Endothelial cell of umbilical vein (primary cell): ENCODE measurements at regions not wholly inside any gene's neighbourhood (a gene's known extent, or its start where the extent isn't known, plus 50 kb on each side); places are given as distances from the start of the nearest gene placed in this dataset.

Experiments used
- BruUV-seq: library from RNA; stranded (reverse); fragments of 400-500 nt; replicated peaks from 2 replicates; lab custom pipeline; 2021; lab: Mats Ljungman, UMichigan
- CTCF ChIA-PET: fragments of 300-600, 350-600 bp; sonication (Branson Sonifier 250); formaldehyde crosslinking; loops from one replicate; lab custom pipeline; 2021; ENCODE audit warnings: antibody characterized with exemption, inconsistent platforms; lab: Charles Lee
- POLR2A ChIA-PET: fragments of 300-600, 350-600 bp; sonication (Branson Sonifier 250); formaldehyde crosslinking; loops from one replicate; lab custom pipeline; 2021; ENCODE audit warnings: antibody characterized with exemption, inconsistent platforms; lab: Charles Lee
- DNase-seq: peaks from one replicate; pipeline ENCODE4 v3.0.0-alpha.2; 2011; ENCODE audit warnings: low read depth, low spot score
- FAIRE-seq: peaks from 2 replicates; lab custom pipeline; 2011; peaks lifted over from hg19 to GRCh38; lab: Jason Lieb, UNC
- H2AFZ ChIP-seq: 2 replicates; pipeline ENCODE4 v1.6.0; 2012; ENCODE audit warnings: low read depth, low read length, control low read depth, inconsistent platforms
- H3K27ac ChIP-seq: 2 replicates; pipeline ENCODE4 v1.5.1; 2011; ENCODE audit warnings: low read depth, mild to moderate bottlenecking, control low read depth, low read length, moderate library complexity; ENCODE audit not compliant: insufficient read depth
- H3K27me3 ChIP-seq, 2 experiments: 2 replicates each; pipeline versions ENCODE4 v1.6.0 to v1.6.1; 2011; ENCODE audit warnings: low read length in 2 of 2, mixed read lengths in 1 of 2; ENCODE audit not compliant: control insufficient read depth in 2 of 2, insufficient read depth in 2 of 2
- H3K36me3 ChIP-seq, 2 experiments: 2 replicates in 1 of 2; 3 replicates in 1 of 2; pipeline ENCODE4 v1.5.1; 2011; ENCODE audit warnings: low read length in 2 of 2, mild to moderate bottlenecking in 1 of 2, moderate library complexity in 1 of 2; ENCODE audit not compliant: control insufficient read depth in 2 of 2, insufficient read depth in 2 of 2; ENCODE audit errors: extremely low read depth in 1 of 2
- H3K4me1 ChIP-seq: 3 replicates; pipeline ENCODE4 v1.5.1; 2011; ENCODE audit warnings: mild to moderate bottlenecking, low read length; ENCODE audit not compliant: control insufficient read depth, insufficient read depth; ENCODE audit errors: extremely low read depth
- H3K4me2 ChIP-seq: 2 replicates; pipeline ENCODE4 v1.6.1; 2011; ENCODE audit warnings: low read length, control low read depth, mixed read lengths; ENCODE audit not compliant: insufficient read depth
- H3K4me3 ChIP-seq, 3 experiments: fragments of 200-600 bp in 1 of 3; sonication (generic), shearing (Covaris generic) in 1 of 3; replicated peaks in 1 of 3; 2 replicates each; pipeline ENCODE4 v1.5.1; 2011 to 2016; ENCODE audit warnings: control low read depth in 3 of 3, low read length in 3 of 3, mild to moderate bottlenecking in 2 of 3, inconsistent platforms in 1 of 3, low read depth in 1 of 3, moderate library complexity in 1 of 3; ENCODE audit not compliant: insufficient read depth in 1 of 3
- H3K79me2 ChIP-seq: 2 replicates; pipeline ENCODE4 v1.6.0; 2012; ENCODE audit warnings: low read length, inconsistent platforms; ENCODE audit not compliant: control insufficient read depth, insufficient read depth
- H3K9ac ChIP-seq: replicated peaks from 2 replicates; pipeline ENCODE3; 2011; ENCODE audit warnings: low read length, control low read depth; ENCODE audit not compliant: insufficient read depth; ENCODE audit errors: extremely low read depth
- H3K9me1 ChIP-seq: replicated peaks from 3 replicates; pipeline ENCODE4 v1.6.0; 2011; ENCODE audit warnings: mild to moderate bottlenecking, low read length; ENCODE audit not compliant: control insufficient read depth, insufficient read depth; ENCODE audit errors: extremely low read depth
- H3K9me3 ChIP-seq: replicated peaks from 2 replicates; pipeline ENCODE4 v1.5.1; 2012; ENCODE audit warnings: low read length, inconsistent platforms; ENCODE audit not compliant: control insufficient read depth, insufficient read depth
- H4K20me1 ChIP-seq: replicated peaks from 2 replicates; pipeline ENCODE3; 2011; ENCODE audit warnings: mild to moderate bottlenecking, low read length; ENCODE audit not compliant: control insufficient read depth, insufficient read depth; ENCODE audit errors: extremely low read depth
- EZH2 ChIP-seq: IDR thresholded peaks from 2 replicates; pipeline ENCODE4 v1.6.1; 2012; ENCODE audit warnings: borderline replicate concordance, low read depth, mild to moderate bottlenecking, moderate library complexity, low read length, inconsistent platforms; ENCODE audit not compliant: severe bottlenecking
- FOS ChIP-seq: IDR thresholded peaks from 2 replicates; pipeline ENCODE4 v1.6.1; 2011; ENCODE audit warnings: mild to moderate bottlenecking, low read length, moderate library complexity, borderline replicate concordance; ENCODE audit not compliant: insufficient read depth
- GATA2 ChIP-seq: IDR thresholded peaks from 2 replicates; pipeline ENCODE4 v1.7.0; 2011; ENCODE audit warnings: low read depth, mild to moderate bottlenecking, moderate library complexity, mixed read lengths, low read length; ENCODE audit not compliant: insufficient read length, insufficient read depth
- JUN ChIP-seq: IDR thresholded peaks from 2 replicates; pipeline ENCODE4 v1.6.1; 2011; ENCODE audit warnings: borderline replicate concordance, low read depth; ENCODE audit not compliant: insufficient read length, insufficient read depth
- MYC ChIP-seq: IDR thresholded peaks from one replicate; pipeline ENCODE4 v1.6.1; 2011; ENCODE audit warnings: mild to moderate bottlenecking, low read depth, low read length
- POLR2A ChIP-seq: IDR thresholded peaks from 2 replicates; pipeline ENCODE4 v1.6.1; 2012; ENCODE audit warnings: low read depth, mild to moderate bottlenecking, control low read depth, low read length
- POLR2AphosphoS5 ChIP-seq: IDR thresholded peaks from 2 replicates; pipeline ENCODE4 v1.6.1; 2012; ENCODE audit warnings: low read depth, mild to moderate bottlenecking, control low read depth, low read length, moderate library complexity; ENCODE audit not compliant: insufficient read depth
- dilution Hi-C: fragments of 300-500 bp; cut with MboI; formaldehyde crosslinking; loops from one replicate; pipeline ENCODE4 v1.15.0; 2019; ENCODE audit warnings: low sequenced_read_pairs; ENCODE audit not compliant: extremely low pct_ligation_motif_present
- intact Hi-C: fragments of 100-400 bp; cut with micrococcal nuclease; formaldehyde crosslinking; loops from one replicate; pipeline ENCODE4 v1.10.0; 2022
- TF ChIP-seq, protein P1 (sequence below): IDR thresholded peaks from 2 replicates; pipeline ENCODE4 v1.6.1; 2011; ENCODE audit not compliant: insufficient read depth, insufficient read length
- TF ChIP-seq, protein P2 (sequence below), 2 donors: IDR thresholded peaks; 1 replicate in 1 of 2; 2 replicates in 1 of 2; pipeline ENCODE4 v1.5.1; 2011; ENCODE audit warnings: low read length in 2 of 2, mild to moderate bottlenecking in 2 of 2, moderate library complexity in 2 of 2, control low read depth in 1 of 2, inconsistent platforms in 1 of 2, low read depth in 1 of 2; ENCODE audit not compliant: insufficient read depth in 1 of 2; ENCODE audit errors: extremely low read depth in 1 of 2

DNA sequence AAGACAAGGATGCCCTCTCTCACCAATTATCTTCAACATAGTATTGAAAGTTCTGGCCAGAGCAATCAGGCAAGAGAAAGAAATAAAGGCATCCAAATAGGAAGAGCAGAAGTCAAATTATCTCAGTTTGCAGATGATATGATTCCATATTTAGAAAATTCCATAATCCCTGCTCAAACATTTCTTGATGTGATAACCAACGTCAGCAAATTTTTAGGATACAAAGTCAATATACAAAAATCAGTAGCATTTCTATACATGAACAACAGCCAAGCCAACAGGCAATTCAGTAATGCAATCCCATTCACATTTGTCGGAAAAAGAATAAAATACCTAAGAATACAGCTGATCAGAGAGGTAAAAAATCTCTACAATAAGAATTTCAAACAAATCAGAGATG lies 969.7 kb upstream of the USP15 start:
- Histone ChIP-seq H3K9ac (no peak overlapping the region), H3K9me1 (no peaks in the 10 kb centered on the region), H4K20me1 (no peaks in the 10 kb centered on the region), H3K4me2 (no peak overlapping the region), H3K9me3 (peaks cover 4% of the 10 kb centered on the region), H2AFZ (no peak overlapping the region), H3K4me1 (no peaks in the 10 kb centered on the region), H3K27me3 (no peaks in the 10 kb centered on the region), H3K79me2 (no peaks in the 10 kb centered on the region), H3K27ac (no peak overlapping the region), H3K4me3 (no peak overlapping the region), H3K36me3 (no peaks in the 10 kb centered on the region)
- dilution Hi-C loops = no loop called here
- CTCF ChIA-PET = no interaction called here
- intact Hi-C loops = no loop called here
- DNase-seq = no peak
- BruUV-seq = no TSS peak
- no peak for TF ChIP-seq JUN
- TF ChIP-seq POLR2AphosphoS5 = no peak
- no peak for TF ChIP-seq GATA2
- TF ChIP-seq, protein P1, sequence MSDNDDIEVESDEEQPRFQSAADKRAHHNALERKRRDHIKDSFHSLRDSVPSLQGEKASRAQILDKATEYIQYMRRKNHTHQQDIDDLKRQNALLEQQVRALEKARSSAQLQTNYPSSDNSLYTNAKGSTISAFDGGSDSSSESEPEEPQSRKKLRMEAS = no peak
- TF ChIP-seq MYC = no peak
- no peak for TF ChIP-seq FOS
- no peak for TF ChIP-seq POLR2A
- TF ChIP-seq, protein P2, sequence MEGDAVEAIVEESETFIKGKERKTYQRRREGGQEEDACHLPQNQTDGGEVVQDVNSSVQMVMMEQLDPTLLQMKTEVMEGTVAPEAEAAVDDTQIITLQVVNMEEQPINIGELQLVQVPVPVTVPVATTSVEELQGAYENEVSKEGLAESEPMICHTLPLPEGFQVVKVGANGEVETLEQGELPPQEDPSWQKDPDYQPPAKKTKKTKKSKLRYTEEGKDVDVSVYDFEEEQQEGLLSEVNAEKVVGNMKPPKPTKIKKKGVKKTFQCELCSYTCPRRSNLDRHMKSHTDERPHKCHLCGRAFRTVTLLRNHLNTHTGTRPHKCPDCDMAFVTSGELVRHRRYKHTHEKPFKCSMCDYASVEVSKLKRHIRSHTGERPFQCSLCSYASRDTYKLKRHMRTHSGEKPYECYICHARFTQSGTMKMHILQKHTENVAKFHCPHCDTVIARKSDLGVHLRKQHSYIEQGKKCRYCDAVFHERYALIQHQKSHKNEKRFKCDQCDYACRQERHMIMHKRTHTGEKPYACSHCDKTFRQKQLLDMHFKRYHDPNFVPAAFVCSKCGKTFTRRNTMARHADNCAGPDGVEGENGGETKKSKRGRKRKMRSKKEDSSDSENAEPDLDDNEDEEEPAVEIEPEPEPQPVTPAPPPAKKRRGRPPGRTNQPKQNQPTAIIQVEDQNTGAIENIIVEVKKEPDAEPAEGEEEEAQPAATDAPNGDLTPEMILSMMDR (IDR thresholded peaks at IDR 0.05; ENCODE audit: extremely low read depth in 1 of 2, insufficient read depth in 1 of 2, low read depth in 1 of 2, low read length in 2 of 2) = no peak
- no peak for TF ChIP-seq EZH2
- no peak for FAIRE-seq
- POLR2A ChIA-PET = no interaction called here
